H9 (cell line): ENCODE measurements at regions not wholly inside any gene's neighbourhood (a gene's known extent, or its start where the extent isn't known, plus 50 kb on each side); places are given as distances from the start of the nearest gene placed in this dataset.

ENCODE experiments used
- DNase-seq: peaks from one replicate; pipeline ENCODE4 v3.0.0-alpha.2; 2017
- H2AFZ ChIP-seq: one replicate; pipeline ENCODE4 v1.6.1; 2013; ENCODE audit warnings: mild to moderate bottlenecking, low read length, control low read depth, moderate library complexity
- H2AK5ac ChIP-seq: 2 replicates; pipeline ENCODE4 v1.6.1; 2013; ENCODE audit warnings: low read length, control low read depth, mixed read lengths; ENCODE audit not compliant: insufficient read length
- H2BK120ac ChIP-seq: one replicate; pipeline ENCODE4 v1.6.1; 2013; ENCODE audit warnings: low read depth, mild to moderate bottlenecking, low read length, control low read depth, inconsistent platforms; ENCODE audit not compliant: poor library complexity, severe bottlenecking
- H2BK12ac ChIP-seq: 2 replicates; pipeline ENCODE4 v1.6.1; 2013; ENCODE audit warnings: low read length, control low read depth, mixed read lengths, low read depth; ENCODE audit not compliant: insufficient read length
- H2BK15ac ChIP-seq: 2 replicates; pipeline ENCODE4 v1.6.1; 2013; ENCODE audit warnings: low read depth, low read length, control low read depth
- H2BK20ac ChIP-seq: one replicate; pipeline ENCODE4 v1.6.1; 2013; ENCODE audit warnings: low read depth, mild to moderate bottlenecking, low read length, control low read depth, inconsistent platforms; ENCODE audit not compliant: poor library complexity, severe bottlenecking
- H2BK5ac ChIP-seq: 2 replicates; pipeline ENCODE4 v1.6.1; 2013; ENCODE audit warnings: low read length, control low read depth, mixed read lengths; ENCODE audit not compliant: insufficient read length
- H3K14ac ChIP-seq: 2 replicates; pipeline ENCODE4 v1.6.1; 2013; ENCODE audit warnings: low read length, control low read depth; ENCODE audit not compliant: insufficient read depth
- H3K18ac ChIP-seq: 2 replicates; pipeline ENCODE4 v1.6.1; 2013; ENCODE audit warnings: low read depth, mild to moderate bottlenecking, mixed read lengths, low read length, control low read depth; ENCODE audit not compliant: insufficient read length
- H3K23ac ChIP-seq: 2 replicates; pipeline ENCODE4 v1.6.1; 2013; ENCODE audit warnings: low read length, control low read depth, mixed read lengths, low read depth; ENCODE audit not compliant: insufficient read length
- H3K23me2 ChIP-seq: 2 replicates; pipeline ENCODE4 v1.6.1; 2013; ENCODE audit warnings: low read depth, mild to moderate bottlenecking, mixed read lengths, low read length, control low read depth; ENCODE audit not compliant: insufficient read length, poor library complexity, severe bottlenecking
- H3K27ac ChIP-seq: 2 replicates; pipeline ENCODE4 v1.5.1; 2013; ENCODE audit warnings: low read length, control low read depth, mixed read lengths, low read depth; ENCODE audit not compliant: insufficient read length
- H3K27me3 ChIP-seq: 2 replicates; pipeline ENCODE4 v1.6.1; 2013; ENCODE audit warnings: low read length, control low read depth, inconsistent platforms; ENCODE audit not compliant: insufficient read depth
- H3K4ac ChIP-seq: 2 replicates; pipeline ENCODE4 v1.6.1; 2013; ENCODE audit warnings: low read depth, mild to moderate bottlenecking, control low read depth, inconsistent platforms, low read length, moderate library complexity
- H3K4me1 ChIP-seq: 2 replicates; pipeline ENCODE4 v1.6.1; 2013; ENCODE audit warnings: low read length, control low read depth, inconsistent platforms; ENCODE audit not compliant: insufficient read depth
- H3K4me2 ChIP-seq: 2 replicates; pipeline ENCODE4 v1.6.1; 2013; ENCODE audit warnings: low read length, control low read depth, mixed read lengths; ENCODE audit not compliant: insufficient read length, insufficient read depth
- H3K56ac ChIP-seq: 2 replicates; pipeline ENCODE4 v1.6.1; 2013; ENCODE audit warnings: low read depth, mild to moderate bottlenecking, mixed read lengths, low read length, control low read depth; ENCODE audit not compliant: insufficient read length
- H3K79me1 ChIP-seq: 2 replicates; pipeline ENCODE4 v1.6.1; 2013; ENCODE audit warnings: low read depth, mild to moderate bottlenecking, moderate library complexity, low read length, control low read depth, inconsistent platforms; ENCODE audit not compliant: insufficient read depth, poor library complexity, severe bottlenecking
- H3K79me2 ChIP-seq: 2 replicates; pipeline ENCODE4 v1.6.1; 2013; ENCODE audit warnings: low read length, control low read depth, inconsistent platforms; ENCODE audit not compliant: insufficient read depth
- H3K9ac ChIP-seq: 2 replicates; pipeline ENCODE4 v1.6.1; 2013; ENCODE audit warnings: low read length, control low read depth, mixed read lengths; ENCODE audit not compliant: insufficient read length; ENCODE audit errors: extremely low read depth
- H3K9me3 ChIP-seq: one replicate; pipeline ENCODE4 v1.6.1; 2013; ENCODE audit warnings: low read depth, low read length, inconsistent platforms; ENCODE audit not compliant: control insufficient read depth
- H3T11ph ChIP-seq: one replicate; pipeline ENCODE4 v1.6.1; 2013; ENCODE audit warnings: mild to moderate bottlenecking, low read length, control low read depth, inconsistent platforms
- H4K20me1 ChIP-seq: one replicate; pipeline ENCODE4 v1.6.1; 2013; ENCODE audit not compliant: control insufficient read depth, insufficient read length, insufficient read depth
- H4K5ac ChIP-seq: 2 replicates; pipeline ENCODE4 v1.6.1; 2013; ENCODE audit warnings: low read depth, mild to moderate bottlenecking, mixed read lengths, low read length, control low read depth; ENCODE audit not compliant: insufficient read length
- H4K8ac ChIP-seq: replicated peaks from 2 replicates; pipeline ENCODE4 v1.6.1; 2013; ENCODE audit warnings: low read length, control low read depth, mixed read lengths, low read depth; ENCODE audit not compliant: insufficient read length
- H4K91ac ChIP-seq: 2 replicates; pipeline ENCODE4 v1.6.1; 2013; ENCODE audit warnings: low read depth, mild to moderate bottlenecking, moderate library complexity, mixed read lengths, low read length, control low read depth; ENCODE audit not compliant: insufficient read length
- H3K27ac Mint-ChIP-seq, 3 experiments: 2 replicates in 2 of 3; 3 replicates in 1 of 3; pipeline ENCODE4 v1.8.0; 2020 to 2021; ENCODE audit warnings: mixed read lengths in 3 of 3, mild to moderate bottlenecking in 1 of 3, moderate library complexity in 1 of 3
- H3K27me3 Mint-ChIP-seq: 2 replicates; pipeline ENCODE4 v1.8.0; 2021; ENCODE audit warnings: low read depth, mild to moderate bottlenecking, moderate library complexity, mixed read lengths
- H3K36me3 Mint-ChIP-seq, 3 experiments: 2 replicates in 2 of 3; 3 replicates in 1 of 3; pipeline ENCODE4 v1.8.0; 2020 to 2021; ENCODE audit warnings: low read depth in 3 of 3, mixed read lengths in 3 of 3; ENCODE audit not compliant: insufficient read depth in 1 of 3
- H3K4me1 Mint-ChIP-seq, 2 experiments: 2 replicates each; pipeline ENCODE4 v1.8.0; 2020; ENCODE audit warnings: mixed read lengths in 2 of 2
- H3K4me3 Mint-ChIP-seq, 2 experiments: 2 replicates in 1 of 2; 3 replicates in 1 of 2; pipeline ENCODE4 v1.8.0; 2020 to 2021; ENCODE audit warnings: mild to moderate bottlenecking in 2 of 2, mixed read lengths in 2 of 2, moderate library complexity in 1 of 2
- H3K9me3 Mint-ChIP-seq, 2 experiments: 2 replicates in 1 of 2; 3 replicates in 1 of 2; pipeline ENCODE4 v1.8.0; 2020; ENCODE audit warnings: mild to moderate bottlenecking in 2 of 2, mixed read lengths in 2 of 2, moderate library complexity in 1 of 2
- CTCF ChIP-seq: fragments of 200-600 bp; sonication (generic); conservative IDR thresholded peaks from 3 replicates; pipeline ENCODE4 v1.8.0; 2021; ENCODE audit warnings: antibody characterized with exemption, mild to moderate bottlenecking
- WGBS: extraction: QIAGEN DNeasy Blood & Tissue Kit; methylation state at CpG from one replicate; pipeline ENCODE4 v1.1.7; 2013; ENCODE audit warnings: missing lambda C conversion rate, low lambda C conversion rate, mixed read lengths; ENCODE audit not compliant: insufficient read length; ENCODE audit errors: extremely low coverage; 5-methylcytosine and 5-hydroxymethylcytosine counted together

- Mint-ChIP-seq H3K27me3 (no peaks in the 10 kb centered on the region), H3K4me3 (no peak overlapping the region), H3K36me3 (no peaks in the 10 kb centered on the region), H3K27ac (peak overlapping the region in 1 of 3 experiments; percentile 42; a peak in 1 of 7 replicates), H3K4me1 (peaks cover 4 to 5% of the 10 kb centered on the region in 2 experiments; a peak in 3 of 4 replicates), H3K9me3 (no peaks in the 10 kb centered on the region)
- H3K56ac ChIP-seq: no peak overlapping the region
- no peak overlapping the region for H4K8ac ChIP-seq
- H3T11ph ChIP-seq: no peak overlapping the region
- H2BK12ac ChIP-seq: no peak overlapping the region
- H3K79me2 ChIP-seq: no peaks in the 10 kb centered on the region
- no peak overlapping the region for H3K18ac ChIP-seq
- H2BK120ac ChIP-seq: no peak overlapping the region
- H4K91ac ChIP-seq: no peak overlapping the region
- H3K27me3 ChIP-seq: no peaks in the 10 kb centered on the region
- H3K23me2 ChIP-seq: no peaks in the 10 kb centered on the region
- H2BK15ac ChIP-seq: no peak overlapping the region
- no peak overlapping the region for H3K23ac ChIP-seq
- H2BK20ac ChIP-seq: no peak overlapping the region
- no peaks in the 10 kb centered on the region for H3K9me3 ChIP-seq
- H2AFZ ChIP-seq: no peak overlapping the region
- no peak overlapping the region for H2AK5ac ChIP-seq
- no peak for TF ChIP-seq CTCF
- H4K20me1 ChIP-seq: no peaks in the 10 kb centered on the region
- H2BK5ac ChIP-seq: no peak overlapping the region
- no peak overlapping the region for H3K14ac ChIP-seq
- no peaks in the 10 kb centered on the region for H3K79me1 ChIP-seq
- DNase-seq: no peak
- no peaks in the 10 kb centered on the region for H3K4me1 ChIP-seq
- no peak overlapping the region for H3K27ac ChIP-seq
- H4K5ac ChIP-seq: no peak overlapping the region
- no peak overlapping the region for H3K4me2 ChIP-seq
- H3K4ac ChIP-seq: no peak overlapping the region
- WGBS: no CpG with 5 or more reads among the region's 1 CpG
- H3K9ac ChIP-seq: no peak overlapping the region
Observed at GRCh38 chr12:20030826-20031225, 337.5 kb upstream of the PDE3A start.
